ENCODE measurements at regions not wholly inside any gene's neighbourhood (a gene's known extent, or its start where the extent isn't known, plus 50 kb on each side); places are given as distances from the start of the nearest gene placed in this dataset.

DNA sequence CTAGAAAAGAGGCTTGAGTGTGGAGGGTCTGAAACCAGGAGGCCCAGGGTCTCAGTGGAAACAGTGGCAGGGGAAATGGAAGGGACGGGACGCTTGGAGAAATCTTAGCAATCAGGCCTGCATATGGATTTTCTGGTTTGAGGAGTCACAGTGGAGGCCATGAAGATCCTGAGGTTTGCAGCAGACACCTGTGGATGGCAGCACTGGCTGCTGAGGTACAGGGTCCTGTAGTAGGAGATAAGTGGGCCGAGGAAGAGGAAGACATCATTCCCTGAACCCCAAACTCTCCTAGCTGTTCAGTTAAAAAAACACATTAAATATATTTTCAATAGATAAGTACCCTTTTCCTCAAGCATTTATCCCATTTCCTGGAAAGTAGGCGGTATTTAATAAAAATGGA is 208.8 kb upstream of the IGFBP3 start:
- Histone ChIP-seq H4K8ac (ENCODE audit: low read length) (no peak overlapping the region), H3K18ac (ENCODE audit: low read depth in 1 of 2, low read length in 2 of 2) (no peak overlapping the region), H3K27ac (ENCODE audit: low read length, poor library complexity, severe bottlenecking) (no peak overlapping the region), H2BK15ac (ENCODE audit: low read depth, poor library complexity, severe bottlenecking) (no peak overlapping the region), H3K9ac (ENCODE audit: low read length) (no peak overlapping the region), H2AK5ac (ENCODE audit: low read length, severe bottlenecking) (no peak overlapping the region), H3K27me3 (ENCODE audit: control insufficient read depth in 1 of 2, insufficient read depth in 1 of 2, low read length in 2 of 2) (no peaks in the 10 kb centered on the region), H3K4me2 (ENCODE audit: low read length, poor library complexity, severe bottlenecking) (no peak overlapping the region), H2BK12ac (ENCODE audit: low read length in 2 of 2) (no peak overlapping the region), H2BK5ac (ENCODE audit: low read depth, low read length, poor library complexity, severe bottlenecking) (no peak overlapping the region), H3K14ac (ENCODE audit: low read length in 2 of 2) (no peak overlapping the region), H3K36me3 (ENCODE audit: control insufficient read depth in 1 of 2, insufficient read depth in 2 of 2, low read depth in 1 of 2, low read length in 2 of 2) (no peaks in the 10 kb centered on the region), H3K79me1 (replicated peaks; ENCODE audit: low read length, poor library complexity, severe bottlenecking) (no peaks in the 10 kb centered on the region), H3K4me1 (ENCODE audit: control insufficient read depth, insufficient read depth, low read depth, low read length) (peaks cover 10% of the 10 kb centered on the region), H2AFZ (ENCODE audit: low read depth, low read length) (no peak overlapping the region), H3K23ac (ENCODE audit: low read length in 2 of 2) (no peak overlapping the region), H3K9me3 (ENCODE audit: control insufficient read depth, low read length) (no peaks in the 10 kb centered on the region), H4K91ac (ENCODE audit: low read length) (no peak overlapping the region), H3K4ac (ENCODE audit: low read depth in 1 of 2, low read length in 2 of 2) (no peak overlapping the region), H2BK120ac (ENCODE audit: low read depth, low read length) (no peak overlapping the region), H3K4me3 (ENCODE audit: insufficient read depth in 1 of 2, low read depth in 1 of 2, low read length in 2 of 2) (no peak overlapping the region)
- WGBS: 95% methylated on average over 3 of the region's 4 CpGs
- DNase-seq: no peak

DNA sequence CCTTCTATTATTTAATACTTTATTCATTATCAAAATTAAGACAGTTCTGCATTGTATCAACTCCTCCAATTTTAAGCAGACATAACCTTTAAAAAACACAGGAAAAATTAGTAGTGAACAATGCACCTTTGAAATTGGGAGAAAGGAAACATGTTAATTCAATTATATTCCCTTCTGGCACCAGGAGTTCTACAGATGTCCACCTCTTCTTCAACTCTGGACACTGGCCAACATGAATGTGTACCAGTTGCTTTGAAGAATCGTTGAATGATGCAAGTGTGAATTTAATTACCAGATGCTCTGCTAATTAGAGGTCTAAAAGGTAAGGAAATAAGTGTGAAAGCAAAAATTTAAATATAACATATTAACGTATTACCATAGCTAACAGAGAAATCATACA is 206.7 kb upstream of the IGFBP3 start:
- Histone ChIP-seq H3K27ac (ENCODE audit: low read length, poor library complexity, severe bottlenecking) (no peak overlapping the region), H2AFZ (ENCODE audit: low read depth, low read length) (no peak overlapping the region), H3K27me3 (ENCODE audit: control insufficient read depth in 1 of 2, insufficient read depth in 1 of 2, low read length in 2 of 2) (no peaks in the 10 kb centered on the region), H4K91ac (ENCODE audit: low read length) (no peak overlapping the region), H3K9me3 (ENCODE audit: control insufficient read depth, low read length) (no peaks in the 10 kb centered on the region), H3K4me2 (ENCODE audit: low read length, poor library complexity, severe bottlenecking) (no peak overlapping the region), H3K4ac (ENCODE audit: low read depth in 1 of 2, low read length in 2 of 2) (no peak overlapping the region), H3K36me3 (ENCODE audit: control insufficient read depth in 1 of 2, insufficient read depth in 2 of 2, low read depth in 1 of 2, low read length in 2 of 2) (no peaks in the 10 kb centered on the region), H2BK5ac (ENCODE audit: low read depth, low read length, poor library complexity, severe bottlenecking) (no peak overlapping the region), H3K9ac (ENCODE audit: low read length) (no peak overlapping the region), H3K14ac (ENCODE audit: low read length in 2 of 2) (no peak overlapping the region), H3K4me3 (ENCODE audit: insufficient read depth in 1 of 2, low read depth in 1 of 2, low read length in 2 of 2) (no peak overlapping the region), H3K23ac (ENCODE audit: low read length in 2 of 2) (no peak overlapping the region), H3K79me1 (replicated peaks; ENCODE audit: low read length, poor library complexity, severe bottlenecking) (no peaks in the 10 kb centered on the region), H2BK15ac (ENCODE audit: low read depth, poor library complexity, severe bottlenecking) (no peak overlapping the region), H3K4me1 (ENCODE audit: control insufficient read depth, insufficient read depth, low read depth, low read length) (peaks cover 7% of the 10 kb centered on the region), H2BK120ac (ENCODE audit: low read depth, low read length) (no peak overlapping the region), H4K8ac (ENCODE audit: low read length) (no peak overlapping the region), H2BK12ac (ENCODE audit: low read length in 2 of 2) (no peak overlapping the region), H2AK5ac (ENCODE audit: low read length, severe bottlenecking) (no peak overlapping the region), H3K18ac (ENCODE audit: low read depth in 1 of 2, low read length in 2 of 2) (no peak overlapping the region)
- no peak for DNase-seq
- WGBS: no CpG with 5 or more reads among the region's 2 CpGs

DNA sequence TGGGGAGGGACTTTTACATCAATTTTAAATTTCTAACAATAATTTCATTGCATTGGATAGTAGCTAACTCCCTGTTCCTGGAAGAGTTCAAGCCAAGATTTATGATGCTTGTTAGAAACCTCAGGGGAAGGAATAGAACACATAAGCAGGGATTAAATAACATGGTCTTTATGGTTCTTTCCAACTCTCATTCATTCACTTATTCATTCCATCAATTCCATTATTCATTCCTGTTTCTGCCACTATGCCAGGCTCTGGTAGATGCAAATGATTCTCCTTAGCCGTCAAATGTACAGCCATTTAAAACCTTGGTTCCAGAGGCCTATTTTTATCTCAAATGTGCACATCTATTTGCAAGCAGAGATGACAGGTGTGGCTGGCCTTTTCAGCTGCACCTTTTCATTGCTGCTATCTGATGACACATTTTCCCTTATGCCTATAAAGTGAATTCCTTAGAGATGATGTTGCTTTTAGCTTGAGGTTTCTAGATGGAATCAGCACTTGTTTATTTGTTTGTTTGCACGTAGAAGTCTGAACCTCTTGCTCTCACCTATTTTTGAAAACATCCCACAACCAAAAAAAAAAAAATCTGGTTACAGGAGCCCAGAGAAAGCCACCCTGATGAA is 205.7 kb upstream of the IGFBP3 start:
- H4K8ac ChIP-seq (ENCODE audit: low read length): no peak overlapping the region
- H3K9me3 ChIP-seq (ENCODE audit: control insufficient read depth, low read length): no peaks in the 10 kb centered on the region
- H3K4me1 ChIP-seq (ENCODE audit: control insufficient read depth, insufficient read depth, low read depth, low read length): no peaks in the 10 kb centered on the region
- H3K27me3 ChIP-seq (ENCODE audit: control insufficient read depth in 1 of 2, insufficient read depth in 1 of 2, low read length in 2 of 2): no peaks in the 10 kb centered on the region
- no peak overlapping the region for H2BK120ac ChIP-seq (ENCODE audit: low read depth, low read length)
- H3K4me3 ChIP-seq (ENCODE audit: insufficient read depth in 1 of 2, low read depth in 1 of 2, low read length in 2 of 2): no peak overlapping the region
- no peak overlapping the region for H3K23ac ChIP-seq (ENCODE audit: low read length in 2 of 2)
- no peak overlapping the region for H2BK5ac ChIP-seq (ENCODE audit: low read depth, low read length, poor library complexity, severe bottlenecking)
- no peak overlapping the region for H3K9ac ChIP-seq (ENCODE audit: low read length)
- no peak overlapping the region for H3K4ac ChIP-seq (ENCODE audit: low read depth in 1 of 2, low read length in 2 of 2)
- no peak overlapping the region for H3K18ac ChIP-seq (ENCODE audit: low read depth in 1 of 2, low read length in 2 of 2)
- no peak overlapping the region for H2AFZ ChIP-seq (ENCODE audit: low read depth, low read length)
- H3K36me3 ChIP-seq (ENCODE audit: control insufficient read depth in 1 of 2, insufficient read depth in 2 of 2, low read depth in 1 of 2, low read length in 2 of 2): no peaks in the 10 kb centered on the region
- WGBS: 78% methylated on average over 2 of the region's 2 CpGs
- H2AK5ac ChIP-seq (ENCODE audit: low read length, severe bottlenecking): no peak overlapping the region
- no peak overlapping the region for H3K27ac ChIP-seq (ENCODE audit: low read length, poor library complexity, severe bottlenecking)
- H3K4me2 ChIP-seq (ENCODE audit: low read length, poor library complexity, severe bottlenecking): no peak overlapping the region
- DNase-seq: no peak
- no peak overlapping the region for H3K14ac ChIP-seq (ENCODE audit: low read length in 2 of 2)
- no peak overlapping the region for H2BK12ac ChIP-seq (ENCODE audit: low read length in 2 of 2)
- no peak overlapping the region for H4K91ac ChIP-seq (ENCODE audit: low read length)
- H3K79me1 ChIP-seq (replicated peaks; ENCODE audit: low read length, poor library complexity, severe bottlenecking): no peaks in the 10 kb centered on the region
- no peak overlapping the region for H2BK15ac ChIP-seq (ENCODE audit: low read depth, poor library complexity, severe bottlenecking)

DNA sequence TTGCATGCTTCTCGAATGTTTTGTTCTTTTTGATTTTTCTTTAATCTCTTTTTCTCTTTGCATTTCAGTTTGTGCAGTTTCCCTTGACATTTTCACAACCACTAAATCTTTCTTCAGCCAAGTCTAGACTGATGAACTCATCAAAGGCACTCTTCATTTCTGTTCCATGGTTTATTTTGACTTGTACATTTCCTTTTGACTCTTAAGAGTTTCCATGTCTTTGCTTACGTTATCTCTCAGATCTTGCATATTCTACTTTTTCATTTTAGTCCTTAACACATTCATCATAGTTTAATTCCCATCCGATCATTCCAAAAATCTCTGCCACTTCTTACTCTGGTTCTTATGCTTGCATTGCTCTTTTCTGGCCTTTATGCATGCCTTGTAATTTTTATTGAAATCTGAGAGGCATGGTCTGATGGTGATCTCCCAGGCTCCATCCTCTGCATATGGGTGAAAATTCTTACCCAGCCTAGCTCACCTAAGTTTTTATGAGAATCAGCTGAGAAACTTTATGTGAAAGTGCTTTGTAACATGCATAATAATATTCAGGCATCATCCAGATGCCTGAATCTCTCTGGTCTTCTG is 202.8 kb upstream of the IGFBP3 start:
- WGBS: 93% methylated on average over 3 of the region's 3 CpGs
- Histone ChIP-seq H2BK120ac (ENCODE audit: low read depth, low read length) (no peak overlapping the region), H2BK15ac (ENCODE audit: low read depth, poor library complexity, severe bottlenecking) (no peak overlapping the region), H3K18ac (ENCODE audit: low read depth in 1 of 2, low read length in 2 of 2) (no peak overlapping the region), H3K4me1 (ENCODE audit: control insufficient read depth, insufficient read depth, low read depth, low read length) (no peaks in the 10 kb centered on the region), H3K27me3 (ENCODE audit: control insufficient read depth in 1 of 2, insufficient read depth in 1 of 2, low read length in 2 of 2) (no peaks in the 10 kb centered on the region), H3K14ac (ENCODE audit: low read length in 2 of 2) (no peak overlapping the region), H2BK5ac (ENCODE audit: low read depth, low read length, poor library complexity, severe bottlenecking) (no peak overlapping the region), H3K79me1 (replicated peaks; ENCODE audit: low read length, poor library complexity, severe bottlenecking) (no peaks in the 10 kb centered on the region), H3K9ac (ENCODE audit: low read length) (no peak overlapping the region), H3K9me3 (ENCODE audit: control insufficient read depth, low read length) (no peaks in the 10 kb centered on the region), H3K4me2 (ENCODE audit: low read length, poor library complexity, severe bottlenecking) (no peak overlapping the region), H2AK5ac (ENCODE audit: low read length, severe bottlenecking) (no peak overlapping the region), H2AFZ (ENCODE audit: low read depth, low read length) (no peak overlapping the region), H3K27ac (ENCODE audit: low read length, poor library complexity, severe bottlenecking) (no peak overlapping the region), H3K4ac (ENCODE audit: low read depth in 1 of 2, low read length in 2 of 2) (no peak overlapping the region), H3K4me3 (ENCODE audit: insufficient read depth in 1 of 2, low read depth in 1 of 2, low read length in 2 of 2) (no peak overlapping the region), H4K8ac (ENCODE audit: low read length) (no peak overlapping the region), H4K91ac (ENCODE audit: low read length) (no peak overlapping the region), H2BK12ac (ENCODE audit: low read length in 2 of 2) (no peak overlapping the region), H3K36me3 (ENCODE audit: control insufficient read depth in 1 of 2, insufficient read depth in 2 of 2, low read depth in 1 of 2, low read length in 2 of 2) (no peaks in the 10 kb centered on the region), H3K23ac (ENCODE audit: low read length in 2 of 2) (no peak overlapping the region)
- no peak for DNase-seq

Data from mesenchymal stem cell (in vitro differentiated cells and primary cell).